ENCODE measurements at regions not wholly inside any gene's neighbourhood (a gene's known extent, or its start where the extent isn't known, plus 50 kb on each side); places are given as distances from the start of the nearest gene placed in this dataset.

DNA sequence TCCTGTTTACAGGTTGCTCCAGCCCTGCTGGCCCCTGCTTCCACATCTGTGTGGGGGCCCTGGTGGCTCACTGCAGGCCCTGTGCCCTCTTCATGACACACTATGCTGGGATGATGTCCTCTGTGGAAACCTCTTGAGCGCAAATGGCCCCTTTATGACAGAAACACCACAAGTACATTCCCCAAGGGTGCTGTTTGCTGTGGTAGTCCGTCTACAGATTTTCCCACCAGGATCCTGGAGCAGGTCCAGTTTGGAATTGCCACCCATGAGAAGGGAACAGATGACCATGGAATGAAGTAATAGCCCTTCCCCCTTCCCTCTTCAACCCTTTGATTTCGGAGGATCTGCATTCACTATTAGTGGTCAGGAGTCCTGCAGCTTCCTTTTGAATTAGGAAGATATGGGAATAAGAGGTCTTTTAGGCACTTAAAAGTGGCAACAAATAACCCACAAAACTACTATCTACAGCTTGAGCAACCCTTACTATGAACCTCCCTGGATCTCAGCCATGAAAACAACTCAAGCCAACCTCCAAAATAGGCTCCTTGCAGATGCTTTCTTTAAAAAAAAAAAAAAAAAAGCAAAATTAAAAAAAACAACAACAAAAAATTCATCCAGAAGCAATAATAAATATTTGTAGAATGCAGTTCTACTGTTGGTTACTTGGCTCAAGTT is 121.9 kb upstream of the TSPAN2 start:
- TF ChIP-seq, protein P1, sequence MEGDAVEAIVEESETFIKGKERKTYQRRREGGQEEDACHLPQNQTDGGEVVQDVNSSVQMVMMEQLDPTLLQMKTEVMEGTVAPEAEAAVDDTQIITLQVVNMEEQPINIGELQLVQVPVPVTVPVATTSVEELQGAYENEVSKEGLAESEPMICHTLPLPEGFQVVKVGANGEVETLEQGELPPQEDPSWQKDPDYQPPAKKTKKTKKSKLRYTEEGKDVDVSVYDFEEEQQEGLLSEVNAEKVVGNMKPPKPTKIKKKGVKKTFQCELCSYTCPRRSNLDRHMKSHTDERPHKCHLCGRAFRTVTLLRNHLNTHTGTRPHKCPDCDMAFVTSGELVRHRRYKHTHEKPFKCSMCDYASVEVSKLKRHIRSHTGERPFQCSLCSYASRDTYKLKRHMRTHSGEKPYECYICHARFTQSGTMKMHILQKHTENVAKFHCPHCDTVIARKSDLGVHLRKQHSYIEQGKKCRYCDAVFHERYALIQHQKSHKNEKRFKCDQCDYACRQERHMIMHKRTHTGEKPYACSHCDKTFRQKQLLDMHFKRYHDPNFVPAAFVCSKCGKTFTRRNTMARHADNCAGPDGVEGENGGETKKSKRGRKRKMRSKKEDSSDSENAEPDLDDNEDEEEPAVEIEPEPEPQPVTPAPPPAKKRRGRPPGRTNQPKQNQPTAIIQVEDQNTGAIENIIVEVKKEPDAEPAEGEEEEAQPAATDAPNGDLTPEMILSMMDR (conservative IDR thresholded peaks at IDR 0.05), result no peak
- no peak for TF ChIP-seq ZFX (IDR thresholded peaks at IDR 0.05)

Measured in C4-2B (cell line).